GM12878 (cell line): ENCODE measurements at regions not wholly inside any gene's neighbourhood (a gene's known extent, or its start where the extent isn't known, plus 50 kb on each side); places are given as distances from the start of the nearest gene placed in this dataset.

Experiments
- ATAC-seq: fragments of 200-7000 bp; cut with Tn5 transposase; 3 replicates; pipeline ENCODE4 v1.9.1; 2020; ENCODE audit warnings: mild to moderate bottlenecking, moderate library complexity
- BruUV-seq: library from RNA; stranded (reverse); fragments of 400-500 nt; replicated peaks from 2 replicates; lab custom pipeline; 2021; lab: Mats Ljungman, UMichigan
- CTCF ChIA-PET: fragments of 300-600 bp; sonication (Branson Sonifier 250); formaldehyde crosslinking; extraction: SDS; loops from one replicate; lab custom pipeline; 2021; ENCODE audit warnings: inconsistent platforms; lab: Yijun Ruan, JAX
- POLR2A ChIA-PET: fragments of 350-600 bp; formaldehyde crosslinking; extraction: SDS; loops from one replicate; lab custom pipeline; 2021; ENCODE audit warnings: inconsistent platforms; lab: Charles Lee
- RAD21 ChIA-PET: fragments of 300-600 bp; sonication (Branson Sonifier 250); formaldehyde crosslinking; loops from one replicate; lab custom pipeline; 2023; ENCODE audit warnings: antibody characterized with exemption; ENCODE audit not compliant: unreplicated experiment; lab: Charles Lee
- SMC1A ChIA-PET: fragments of 300-600 bp; sonication (Branson Sonifier 250); formaldehyde crosslinking; loops from one replicate; lab custom pipeline; 2023; ENCODE audit not compliant: unreplicated experiment, uncharacterized antibody; lab: Charles Lee
- DNase-seq: peaks from one replicate; pipeline ENCODE4 v3.0.0-alpha.2; 2011; ENCODE audit warnings: low read depth, low spot score
- FAIRE-seq: peaks from 3 replicates; lab custom pipeline; 2011; peaks lifted over from hg19 to GRCh38; lab: Jason Lieb, UNC
- H2AFZ ChIP-seq: 2 replicates; pipeline ENCODE4 v1.6.0; 2011; ENCODE audit warnings: low read depth, low read length, control low read depth; ENCODE audit not compliant: control insufficient read depth
- H3K27ac ChIP-seq: 2 replicates; pipeline ENCODE4 v1.5.1; 2011; ENCODE audit warnings: control low read depth; ENCODE audit not compliant: control insufficient read depth, insufficient read depth
- H3K27me3 ChIP-seq, 2 experiments: replicated peaks in 1 of 2; 2 replicates each; pipeline versions ENCODE4 v1.6.0 to v1.6.1; 2011; ENCODE audit warnings: low read length in 1 of 2; ENCODE audit not compliant: control insufficient read depth in 2 of 2, insufficient read depth in 2 of 2
- H3K36me3 ChIP-seq, 2 experiments: 2 replicates each; pipeline ENCODE4 v1.5.1; 2011; ENCODE audit warnings: low read length in 1 of 2; ENCODE audit not compliant: control insufficient read depth in 2 of 2, insufficient read depth in 2 of 2
- H3K4me1 ChIP-seq: 2 replicates; pipeline ENCODE4 v1.6.1; 2011; ENCODE audit warnings: mild to moderate bottlenecking, low read length, moderate library complexity, mixed read lengths; ENCODE audit not compliant: control insufficient read depth, insufficient read depth
- H3K4me2 ChIP-seq: 2 replicates; pipeline ENCODE4 v1.6.0; 2011; ENCODE audit warnings: control low read depth; ENCODE audit not compliant: control insufficient read depth, insufficient read depth
- H3K4me3 ChIP-seq: fragments of 200-600 bp; sonication (generic); 2 replicates; pipeline ENCODE4 v1.5.1; 2016
- H3K79me2 ChIP-seq: 2 replicates; pipeline ENCODE4 v1.6.0; 2011; ENCODE audit warnings: low read length; ENCODE audit not compliant: control insufficient read depth, insufficient read depth
- H3K9ac ChIP-seq: 2 replicates; pipeline ENCODE4 v1.8.0; 2011; ENCODE audit warnings: low read length, control low read depth, mixed read lengths; ENCODE audit not compliant: control insufficient read depth, insufficient read depth
- H3K9me3 ChIP-seq: replicated peaks from 3 replicates; pipeline ENCODE4 v1.5.1; 2011; ENCODE audit warnings: mild to moderate bottlenecking, low read length; ENCODE audit not compliant: control insufficient read depth, insufficient read depth
- H4K20me1 ChIP-seq: 2 replicates; pipeline ENCODE4 v1.6.0; 2011; ENCODE audit not compliant: control insufficient read depth, insufficient read depth
- EED ChIP-seq: sonication (generic); IDR thresholded peaks from 2 replicates; pipeline ENCODE4 v1.6.1; 2016; ENCODE audit warnings: antibody characterized with exemption, low read depth
- HDAC6 ChIP-seq: fragments of 200-600 bp; sonication (generic); IDR thresholded peaks from one replicate; pipeline ENCODE4 v1.8.0; 2017; ENCODE audit warnings: antibody characterized with exemption; ENCODE audit not compliant: unreplicated experiment
- HDGF ChIP-seq: fragments of 450-650 bp; IDR thresholded peaks from 2 replicates; pipeline ENCODE4 v1.6.1; 2016; ENCODE audit warnings: antibody characterized with exemption
- NFIC ChIP-seq: IDR thresholded peaks from 2 replicates; pipeline ENCODE4 v1.6.1; 2012; ENCODE audit warnings: low read depth, mild to moderate bottlenecking, inconsistent platforms, low read length, moderate library complexity
- NR2F1 ChIP-seq: fragments of 450-650 bp; conservative IDR thresholded peaks from 2 replicates; pipeline ENCODE4 v1.6.1; 2017; ENCODE audit warnings: mild to moderate bottlenecking
- RELA ChIP-seq: fragments of 450-650 bp; IDR thresholded peaks from 2 replicates; pipeline ENCODE4 v1.8.0; 2014; ENCODE audit warnings: borderline replicate concordance; ENCODE audit not compliant: partially characterized antibody
- SMAD5 ChIP-seq: IDR thresholded peaks from 2 replicates; pipeline ENCODE4 v1.6.1; 2016; ENCODE audit warnings: antibody characterized with exemption, low read depth
- SRF ChIP-seq, 2 experiments: IDR thresholded peaks; 2 replicates each; pipeline ENCODE4 v1.6.1; 2011; ENCODE audit warnings: low read depth in 2 of 2, low read length in 2 of 2, mild to moderate bottlenecking in 1 of 2, moderate library complexity in 1 of 2
- WGBS: methylation state at CpG from one replicate; pipeline ENCODE4 v1.1.6; 2016; ENCODE audit warnings: low lambda C conversion rate; ENCODE audit not compliant: insufficient replicate concordance, insufficient coverage; ENCODE audit errors: missing lambda C conversion rate; 5-methylcytosine and 5-hydroxymethylcytosine counted together
- in situ Hi-C: fragments of 300-500 bp; cut with MboI; formaldehyde crosslinking; loops from 9 replicates; pipeline ENCODE4 v1.14.3; 2018; ENCODE audit warnings: mixed read lengths
- intact Hi-C: fragments of 100-400 bp; cut with micrococcal nuclease; formaldehyde crosslinking; loops from one replicate; pipeline ENCODE4 v1.14.2; 2022; ENCODE audit not compliant: unreplicated experiment
- TF ChIP-seq, protein P1 (sequence below): fragments of 450-650 bp; IDR thresholded peaks from 2 replicates; pipeline ENCODE4 v1.6.1; 2018; ENCODE audit warnings: borderline replicate concordance, mild to moderate bottlenecking; ENCODE audit not compliant: partially characterized antibody
- TF ChIP-seq, protein P2 (sequence below): IDR thresholded peaks from 2 replicates; pipeline ENCODE4 v1.6.1; 2012; ENCODE audit warnings: low read depth, low read length, improper control_type of control experiment
- TF ChIP-seq, protein P3 (sequence below): fragments of 450-650 bp; formaldehyde crosslinking; IDR thresholded peaks from 2 replicates; pipeline ENCODE4 v1.4.0; 2020; ENCODE audit warnings: mild to moderate bottlenecking, moderate library complexity

DNA sequence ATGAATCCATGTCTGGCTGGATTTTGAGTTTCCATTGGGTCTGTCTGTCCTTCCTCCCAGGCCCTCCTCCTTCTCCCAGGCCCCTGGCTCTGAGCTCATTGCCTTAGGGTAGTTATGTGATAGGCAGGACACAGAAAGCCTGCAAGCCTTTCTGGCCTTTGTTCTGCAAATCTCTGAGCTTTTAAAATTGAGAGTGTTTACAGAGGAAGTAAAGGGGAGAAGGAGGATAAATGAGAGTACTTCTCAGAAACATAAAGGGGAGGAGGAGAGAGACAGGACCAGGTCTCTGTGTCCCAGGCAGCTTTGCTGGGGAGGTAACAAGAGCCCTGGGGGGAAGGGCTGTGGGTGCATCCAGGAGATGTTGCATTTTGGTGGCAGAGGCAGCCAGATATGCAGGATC is 126.7 kb downstream of the FOXD2 start:
- no peak overlapping the region for H3K9ac ChIP-seq
- H3K79me2 ChIP-seq, result no peaks in the 10 kb centered on the region
- H3K4me1 ChIP-seq, result no peaks in the 10 kb centered on the region
- no peak overlapping the region for H3K27ac ChIP-seq
- H4K20me1 ChIP-seq, result no peaks in the 10 kb centered on the region
- no peak overlapping the region for H3K4me3 ChIP-seq
- no peak overlapping the region for H3K4me2 ChIP-seq
- H2AFZ ChIP-seq, result no peak overlapping the region
- DNase-seq (no peak), ATAC-seq (no peak), FAIRE-seq (no peak)
- ChIA-PET CTCF (no interaction called here), POLR2A (no interaction called here), RAD21 (no interaction called here), SMC1A (no interaction called here)
- no peaks in the 10 kb centered on the region for H3K9me3 ChIP-seq
- in situ Hi-C loops, result no loop called here
- BruUV-seq, result no TSS peak
- intact Hi-C loops, result no loop called here
- H3K27me3 ChIP-seq, result no peaks in the 10 kb centered on the region; a peak in 1 of 4 replicates
- TF ChIP-seq SMAD5 (no peak), EED (no peak), NR2F1 (no peak), RELA (no peak), HDGF (no peak)
- TF ChIP-seq, protein P1, sequence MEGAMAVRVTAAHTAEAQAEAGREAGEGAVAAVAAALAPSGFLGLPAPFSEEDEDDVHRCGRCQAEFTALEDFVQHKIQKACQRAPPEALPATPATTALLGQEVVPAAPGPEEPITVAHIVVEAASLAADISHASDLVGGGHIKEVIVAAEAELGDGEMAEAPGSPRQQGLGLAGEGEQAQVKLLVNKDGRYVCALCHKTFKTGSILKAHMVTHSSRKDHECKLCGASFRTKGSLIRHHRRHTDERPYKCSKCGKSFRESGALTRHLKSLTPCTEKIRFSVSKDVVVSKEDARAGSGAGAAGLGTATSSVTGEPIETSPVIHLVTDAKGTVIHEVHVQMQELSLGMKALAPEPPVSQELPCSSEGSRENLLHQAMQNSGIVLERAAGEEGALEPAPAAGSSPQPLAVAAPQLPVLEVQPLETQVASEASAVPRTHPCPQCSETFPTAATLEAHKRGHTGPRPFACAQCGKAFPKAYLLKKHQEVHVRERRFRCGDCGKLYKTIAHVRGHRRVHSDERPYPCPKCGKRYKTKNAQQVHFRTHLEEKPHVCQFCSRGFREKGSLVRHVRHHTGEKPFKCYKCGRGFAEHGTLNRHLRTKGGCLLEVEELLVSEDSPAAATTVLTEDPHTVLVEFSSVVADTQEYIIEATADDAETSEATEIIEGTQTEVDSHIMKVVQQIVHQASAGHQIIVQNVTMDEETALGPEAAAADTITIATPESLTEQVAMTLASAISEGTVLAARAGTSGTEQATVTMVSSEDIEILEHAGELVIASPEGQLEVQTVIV, result no peak
- TF ChIP-seq, protein P2, sequence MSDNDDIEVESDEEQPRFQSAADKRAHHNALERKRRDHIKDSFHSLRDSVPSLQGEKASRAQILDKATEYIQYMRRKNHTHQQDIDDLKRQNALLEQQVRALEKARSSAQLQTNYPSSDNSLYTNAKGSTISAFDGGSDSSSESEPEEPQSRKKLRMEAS, result no peak
- H3K36me3 ChIP-seq, result no peaks in the 10 kb centered on the region

DNA sequence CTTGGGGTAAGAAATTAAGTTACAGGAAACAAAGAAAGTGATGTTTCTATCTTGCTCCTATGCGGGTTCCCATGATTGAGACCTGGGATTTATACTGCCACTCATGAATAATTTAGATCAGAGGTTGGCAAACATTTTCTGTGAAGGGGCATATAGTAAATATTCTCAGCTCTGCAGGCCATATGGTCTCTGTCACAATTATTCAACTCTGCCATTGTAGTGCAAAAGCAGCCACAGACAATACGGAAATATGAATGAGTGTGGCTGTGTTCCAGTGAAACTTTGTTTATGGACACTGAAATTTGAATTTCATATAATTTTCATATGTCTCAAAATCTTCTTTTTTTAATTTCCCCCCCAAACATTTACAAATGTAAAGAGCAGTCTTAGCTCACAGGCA is 127.2 kb downstream of the FOXD2 start:
- POLR2A ChIA-PET, result no interaction called here
- Histone ChIP-seq H3K4me2 (no peak overlapping the region), H4K20me1 (no peaks in the 10 kb centered on the region), H3K9ac (no peak overlapping the region), H3K9me3 (no peaks in the 10 kb centered on the region), H3K79me2 (no peaks in the 10 kb centered on the region), H3K36me3 (no peaks in the 10 kb centered on the region), H2AFZ (no peak overlapping the region), H3K4me1 (no peaks in the 10 kb centered on the region), H3K4me3 (no peak overlapping the region), H3K27me3 (no peaks in the 10 kb centered on the region; a peak in 1 of 4 replicates), H3K27ac (no peak overlapping the region)
- SMC1A ChIA-PET, result no interaction called here
- WGBS, result 0% methylated on average over 2 of the region's 2 CpGs
- in situ Hi-C loops, result no loop called here
- RAD21 ChIA-PET, result no interaction called here
- FAIRE-seq, result no peak
- BruUV-seq, result no TSS peak
- CTCF ChIA-PET, result no interaction called here
- ATAC-seq, result no peak
- DNase-seq, result no peak
- intact Hi-C loops, result no loop called here
- TF ChIP-seq RELA (no peak), SRF (IDR thresholded peaks at IDR 0.05; ENCODE audit: low read depth in 2 of 2, low read length in 2 of 2) (no peak), HDAC6 (no peak), NFIC (no peak)
- TF ChIP-seq, protein P3, sequence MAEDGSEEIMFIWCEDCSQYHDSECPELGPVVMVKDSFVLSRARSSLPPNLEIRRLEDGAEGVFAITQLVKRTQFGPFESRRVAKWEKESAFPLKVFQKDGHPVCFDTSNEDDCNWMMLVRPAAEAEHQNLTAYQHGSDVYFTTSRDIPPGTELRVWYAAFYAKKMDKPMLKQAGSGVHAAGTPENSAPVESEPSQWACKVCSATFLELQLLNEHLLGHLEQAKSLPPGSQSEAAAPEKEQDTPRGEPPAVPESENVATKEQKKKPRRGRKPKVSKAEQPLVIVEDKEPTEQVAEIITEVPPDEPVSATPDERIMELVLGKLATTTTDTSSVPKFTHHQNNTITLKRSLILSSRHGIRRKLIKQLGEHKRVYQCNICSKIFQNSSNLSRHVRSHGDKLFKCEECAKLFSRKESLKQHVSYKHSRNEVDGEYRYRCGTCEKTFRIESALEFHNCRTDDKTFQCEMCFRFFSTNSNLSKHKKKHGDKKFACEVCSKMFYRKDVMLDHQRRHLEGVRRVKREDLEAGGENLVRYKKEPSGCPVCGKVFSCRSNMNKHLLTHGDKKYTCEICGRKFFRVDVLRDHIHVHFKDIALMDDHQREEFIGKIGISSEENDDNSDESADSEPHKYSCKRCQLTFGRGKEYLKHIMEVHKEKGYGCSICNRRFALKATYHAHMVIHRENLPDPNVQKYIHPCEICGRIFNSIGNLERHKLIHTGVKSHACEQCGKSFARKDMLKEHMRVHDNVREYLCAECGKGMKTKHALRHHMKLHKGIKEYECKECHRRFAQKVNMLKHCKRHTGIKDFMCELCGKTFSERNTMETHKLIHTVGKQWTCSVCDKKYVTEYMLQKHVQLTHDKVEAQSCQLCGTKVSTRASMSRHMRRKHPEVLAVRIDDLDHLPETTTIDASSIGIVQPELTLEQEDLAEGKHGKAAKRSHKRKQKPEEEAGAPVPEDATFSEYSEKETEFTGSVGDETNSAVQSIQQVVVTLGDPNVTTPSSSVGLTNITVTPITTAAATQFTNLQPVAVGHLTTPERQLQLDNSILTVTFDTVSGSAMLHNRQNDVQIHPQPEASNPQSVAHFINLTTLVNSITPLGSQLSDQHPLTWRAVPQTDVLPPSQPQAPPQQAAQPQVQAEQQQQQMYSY, result no peak
